ENCODE measurements at regions not wholly inside any gene's neighbourhood (a gene's known extent, or its start where the extent isn't known, plus 50 kb on each side); places are given as distances from the start of the nearest gene placed in this dataset.

GRCh38 chr9:17846948-17847655 lies 268.2 kb downstream of the SH3GL2 start:
- no peak overlapping the region for H3K4me3 Mint-ChIP-seq (ENCODE audit: unreplicated experiment)
- no peak overlapping the region for H3K27ac Mint-ChIP-seq (ENCODE audit: unreplicated experiment)
- H3K9me3 Mint-ChIP-seq (ENCODE audit: low read depth), result peaks cover 18% of the 10 kb centered on the region
- H3K36me3 Mint-ChIP-seq (ENCODE audit: low read depth), result no peaks in the 10 kb centered on the region
- H3K4me1 Mint-ChIP-seq (ENCODE audit: low read depth), result no peaks in the 10 kb centered on the region
- H3K27me3 Mint-ChIP-seq (ENCODE audit: low read depth), result no peaks in the 10 kb centered on the region
- DNase-seq (ENCODE audit: low spot score), result no peak
- TF ChIP-seq CTCF (IDR thresholded peaks at IDR 0.05), result no peak

- Mint-ChIP-seq H3K27me3 (ENCODE audit: low read depth) (no peaks in the 10 kb centered on the region), H3K4me3 (ENCODE audit: unreplicated experiment) (no peak overlapping the region), H3K36me3 (ENCODE audit: low read depth) (no peaks in the 10 kb centered on the region), H3K4me1 (ENCODE audit: low read depth) (no peaks in the 10 kb centered on the region), H3K9me3 (ENCODE audit: low read depth) (peaks cover 18% of the 10 kb centered on the region), H3K27ac (ENCODE audit: unreplicated experiment) (no peak overlapping the region)
- no peak for TF ChIP-seq CTCF (IDR thresholded peaks at IDR 0.05)
- no peak for DNase-seq (ENCODE audit: low spot score)
These were observed 269.0 kb downstream of the SH3GL2 start for GRCh38 chr9:17847908-17848307.

GRCh38 chr9:17852108-17852507 lies 273.2 kb downstream of the SH3GL2 start:
- H3K27ac Mint-ChIP-seq (ENCODE audit: unreplicated experiment), result no peak overlapping the region
- no peaks in the 10 kb centered on the region for H3K9me3 Mint-ChIP-seq (ENCODE audit: low read depth)
- H3K36me3 Mint-ChIP-seq (ENCODE audit: low read depth), result no peaks in the 10 kb centered on the region
- no peak overlapping the region for H3K4me3 Mint-ChIP-seq (ENCODE audit: unreplicated experiment)
- DNase-seq (ENCODE audit: low spot score), result no peak
- H3K27me3 Mint-ChIP-seq (ENCODE audit: low read depth), result no peaks in the 10 kb centered on the region
- TF ChIP-seq CTCF (IDR thresholded peaks at IDR 0.05), result no peak
- no peaks in the 10 kb centered on the region for H3K4me1 Mint-ChIP-seq (ENCODE audit: low read depth)

- no peak overlapping the region for H3K27ac Mint-ChIP-seq (ENCODE audit: unreplicated experiment)
- no peak for TF ChIP-seq CTCF (IDR thresholded peaks at IDR 0.05)
- H3K27me3 Mint-ChIP-seq (ENCODE audit: low read depth), result no peaks in the 10 kb centered on the region
- no peak overlapping the region for H3K4me3 Mint-ChIP-seq (ENCODE audit: unreplicated experiment)
- H3K9me3 Mint-ChIP-seq (ENCODE audit: low read depth), result no peaks in the 10 kb centered on the region
- no peaks in the 10 kb centered on the region for H3K4me1 Mint-ChIP-seq (ENCODE audit: low read depth)
- no peaks in the 10 kb centered on the region for H3K36me3 Mint-ChIP-seq (ENCODE audit: low read depth)
- DNase-seq (ENCODE audit: low spot score), result no peak
These were observed 275.6 kb downstream of the SH3GL2 start for GRCh38 chr9:17854487-17854886.

GRCh38 chr9:17856995-17857394 lies 278.1 kb downstream of the SH3GL2 start:
- Mint-ChIP-seq H3K4me1 (ENCODE audit: low read depth) (no peaks in the 10 kb centered on the region), H3K36me3 (ENCODE audit: low read depth) (no peaks in the 10 kb centered on the region), H3K9me3 (ENCODE audit: low read depth) (no peaks in the 10 kb centered on the region), H3K4me3 (ENCODE audit: unreplicated experiment) (no peak overlapping the region), H3K27me3 (ENCODE audit: low read depth) (peaks cover 2% of the 10 kb centered on the region), H3K27ac (ENCODE audit: unreplicated experiment) (no peak overlapping the region)
- no peak for TF ChIP-seq CTCF (IDR thresholded peaks at IDR 0.05)
- no peak for DNase-seq (ENCODE audit: low spot score)
